Stimulated activated CD8-positive, alpha-beta memory T cell treated with anti-CD3 and anti-CD28 coated beads, Interleukin-2, amount 100 ng/mL, for 1 hour (primary cell): ENCODE measurements at regions not wholly inside any gene's neighbourhood (a gene's known extent, or its start where the extent isn't known, plus 50 kb on each side); places are given as distances from the start of the nearest gene placed in this dataset.
"Not testable (repeated sequence)": the region's sequence is repeated elsewhere in the genome, so short reads cannot be mapped to it uniquely, and the experiment has no call there.

ENCODE experiments used
- DNase-seq, 2 donors: peaks; one replicate each; pipeline ENCODE4 v3.0.0-alpha.2; 2020; ENCODE audit warnings: low read depth in 2 of 2

DNA sequence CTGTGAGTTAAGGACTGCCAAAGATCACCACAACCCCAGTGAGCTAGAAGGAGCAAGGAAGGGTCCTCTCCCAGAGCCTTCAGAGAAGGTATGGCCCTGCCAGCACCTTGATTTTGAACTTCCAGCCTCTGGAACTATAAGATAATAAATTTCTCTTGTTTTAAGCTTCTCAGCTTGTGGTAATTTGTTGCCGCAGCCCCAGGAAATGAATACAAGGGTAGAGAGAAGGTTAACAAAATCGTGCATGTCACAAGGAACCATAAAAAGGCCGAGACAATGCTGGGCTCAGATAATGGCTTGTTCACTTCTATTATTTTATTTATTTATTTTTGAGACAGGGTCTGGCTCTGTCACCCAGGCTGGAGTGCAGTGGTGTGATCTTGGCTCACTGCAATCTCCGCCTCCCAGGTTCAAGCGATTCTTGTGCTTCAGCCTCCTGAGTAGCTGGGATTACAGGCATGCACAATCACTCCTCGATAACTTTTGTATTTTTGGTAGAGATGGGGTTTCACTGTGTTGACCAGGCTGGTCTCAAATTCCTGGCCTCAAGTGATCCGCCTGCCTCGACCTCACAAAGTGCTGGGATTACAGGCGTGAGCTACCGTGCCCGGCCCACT lies 71.5 kb downstream of the WSB1 start:
- DNase-seq = not testable (repeated sequence)

DNA sequence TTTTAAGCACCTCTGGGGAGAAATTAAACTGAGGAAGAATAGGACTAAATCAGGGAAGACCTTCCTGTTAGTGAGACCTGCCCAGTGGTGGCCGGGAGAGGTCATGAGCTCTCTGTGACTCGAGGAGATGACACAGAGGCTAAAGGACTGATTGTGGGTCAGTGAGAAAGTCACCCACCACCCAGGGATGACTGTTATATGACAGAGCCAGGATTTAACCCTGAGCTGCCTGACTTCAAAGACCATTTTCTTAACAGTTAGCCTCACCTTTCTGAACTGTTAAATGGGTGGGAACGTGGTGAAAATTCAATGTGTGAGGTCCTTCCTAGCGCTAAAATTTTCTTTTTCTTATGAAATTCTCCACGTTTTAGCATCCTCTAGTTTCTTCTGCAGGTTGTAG lies 72.5 kb downstream of the WSB1 start:
- DNase-seq = no peak

GRCh38 chr17:27367121-27367981 lies 73.4 kb downstream of the WSB1 start:
- no peak for DNase-seq

DNA sequence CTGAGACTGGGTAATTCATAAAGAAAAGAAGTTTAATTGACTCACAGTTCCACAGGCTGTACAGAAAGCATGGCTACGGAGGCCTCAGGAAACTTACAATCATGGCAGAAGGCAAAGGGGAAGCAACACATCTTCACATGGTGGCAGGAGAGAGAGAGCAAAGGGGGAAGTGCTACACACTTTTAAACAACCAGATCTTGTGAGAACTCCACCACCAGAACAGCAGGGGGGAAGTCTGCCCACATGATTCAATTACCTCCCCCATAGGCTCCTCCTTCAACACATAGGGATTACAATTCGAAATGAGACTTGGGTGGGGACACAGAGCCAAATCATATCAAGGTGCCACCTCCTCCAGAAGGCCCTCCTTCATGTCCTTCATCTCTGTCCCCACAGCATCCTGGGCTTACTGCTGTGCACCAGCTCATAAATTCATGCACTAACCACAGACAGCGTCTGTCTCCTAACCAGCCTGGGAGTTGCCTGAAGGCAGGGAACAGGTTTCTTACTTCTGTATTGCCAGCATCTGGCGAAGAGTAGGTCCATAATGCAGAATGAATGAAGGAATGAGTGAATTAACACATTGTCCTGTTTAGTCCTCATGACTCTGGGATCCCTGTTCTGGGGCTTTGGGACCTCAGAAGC lies 74.4 kb downstream of the WSB1 start:
- no peak for DNase-seq

- DNase-seq = no peak
Observed at GRCh38 chr17:27368980-27369379, 75.1 kb downstream of the WSB1 start.

DNA sequence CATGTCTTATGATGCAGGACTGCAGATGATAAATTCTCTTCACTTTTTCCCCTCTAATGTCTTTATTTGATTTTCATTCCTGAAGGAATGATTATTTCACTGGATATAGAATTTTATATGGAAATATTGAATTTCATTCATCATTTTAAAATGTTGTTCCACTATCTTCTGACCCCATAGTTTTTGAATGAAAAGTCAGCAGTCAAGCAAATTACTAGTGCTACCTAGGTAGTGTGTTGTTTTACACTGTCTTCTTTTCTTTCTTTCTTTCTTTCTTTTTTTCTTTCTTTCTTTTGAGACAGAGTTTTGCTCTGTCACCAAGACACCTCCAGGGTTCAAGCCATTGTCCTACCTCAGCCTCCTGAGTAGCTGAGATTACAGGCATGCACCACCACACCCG lies 76.9 kb downstream of the WSB1 start:
- DNase-seq = no peak

DNA sequence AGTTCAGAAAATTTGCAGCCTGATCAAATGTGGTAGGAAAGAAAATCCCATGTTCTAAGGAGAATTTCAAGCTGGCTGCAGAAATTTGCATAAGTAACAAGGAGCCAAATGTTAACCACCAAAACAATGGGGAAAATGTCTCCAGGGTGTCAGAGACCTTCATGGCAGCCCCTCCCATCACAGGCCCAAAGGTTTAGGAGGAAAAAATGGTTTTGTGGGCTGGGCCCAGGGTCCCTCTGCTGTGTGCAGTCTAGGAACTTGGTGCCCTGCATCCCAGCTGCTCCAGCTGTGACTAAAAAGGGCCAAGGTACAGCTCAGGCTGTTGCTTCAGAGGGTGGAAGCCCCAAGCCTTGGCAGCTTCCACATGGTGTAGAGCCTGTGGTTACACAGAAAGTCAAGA lies 79.8 kb downstream of the WSB1 start:
- not testable (repeated sequence) for DNase-seq

- no peak for DNase-seq
Observed at GRCh38 chr17:27376637-27377547, 79.4 kb upstream of the KSR1 start.

DNA sequence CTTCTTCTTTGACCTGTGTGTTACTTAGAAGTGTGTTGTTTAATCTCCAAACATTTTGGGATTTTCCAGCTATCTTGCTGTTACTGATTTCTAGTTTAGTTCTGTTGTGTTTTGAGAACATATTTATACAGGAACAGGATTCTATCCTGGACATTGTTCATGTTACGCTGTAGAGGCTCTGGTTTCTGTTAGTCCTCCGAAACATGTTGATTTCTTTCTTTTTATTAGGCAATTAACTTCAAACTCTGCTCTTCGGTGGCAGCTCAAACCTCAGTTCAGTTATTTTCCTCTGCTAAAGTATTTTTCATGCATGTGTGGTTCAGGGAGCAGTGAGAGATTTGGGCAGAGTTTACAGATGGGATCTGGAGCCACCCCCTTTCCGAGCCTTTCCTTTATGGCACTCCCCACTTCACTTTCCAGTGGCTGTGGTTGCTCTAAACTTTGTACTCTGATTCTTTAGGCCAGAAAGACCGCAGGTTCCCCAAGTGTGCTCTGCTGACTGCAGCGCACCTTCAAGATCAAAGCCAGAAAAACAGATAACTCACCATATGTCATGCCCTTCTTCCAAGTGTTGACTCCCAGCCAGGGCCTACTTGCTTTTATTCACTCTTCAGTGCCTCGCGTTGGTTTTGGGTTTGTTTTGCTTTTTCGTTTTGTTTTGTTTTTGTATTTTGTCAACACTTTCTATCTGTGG lies 77.6 kb upstream of the KSR1 start:
- no peak for DNase-seq

GRCh38 chr17:27379888-27380533 lies 76.2 kb upstream of the KSR1 start:
- no peak for DNase-seq

- DNase-seq = no peak
Observed at GRCh38 chr17:27380551-27380950, 75.7 kb upstream of the KSR1 start.

- DNase-seq = peak; percentile 44 to 55
Observed at GRCh38 chr17:27381007-27381501, 75.2 kb upstream of the KSR1 start.

DNA sequence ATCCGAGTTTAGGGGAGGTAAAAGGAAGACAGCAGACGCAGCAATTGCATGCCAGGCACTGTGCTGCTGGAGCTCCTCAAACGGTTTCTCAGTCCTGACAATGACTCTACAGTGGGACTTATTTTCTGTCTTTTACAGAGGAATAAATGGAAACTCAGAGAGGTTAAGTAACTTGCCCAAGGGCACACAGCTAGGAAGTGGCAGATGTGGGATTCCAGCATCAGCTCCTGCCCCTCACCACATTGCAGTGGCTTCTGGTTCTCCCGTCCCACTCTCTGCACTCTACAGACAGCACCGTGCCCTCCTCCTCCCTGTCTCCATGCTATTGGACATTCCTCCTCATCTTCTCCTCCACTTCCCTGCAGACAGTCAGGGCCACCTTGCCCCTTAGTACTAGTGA lies 74.2 kb upstream of the KSR1 start:
- DNase-seq = no peak

GRCh38 chr17:27384261-27384701 lies 72.0 kb upstream of the KSR1 start:
- DNase-seq = no peak

- DNase-seq = no peak
Observed at GRCh38 chr17:27384726-27385125, 71.5 kb upstream of the KSR1 start.

DNA sequence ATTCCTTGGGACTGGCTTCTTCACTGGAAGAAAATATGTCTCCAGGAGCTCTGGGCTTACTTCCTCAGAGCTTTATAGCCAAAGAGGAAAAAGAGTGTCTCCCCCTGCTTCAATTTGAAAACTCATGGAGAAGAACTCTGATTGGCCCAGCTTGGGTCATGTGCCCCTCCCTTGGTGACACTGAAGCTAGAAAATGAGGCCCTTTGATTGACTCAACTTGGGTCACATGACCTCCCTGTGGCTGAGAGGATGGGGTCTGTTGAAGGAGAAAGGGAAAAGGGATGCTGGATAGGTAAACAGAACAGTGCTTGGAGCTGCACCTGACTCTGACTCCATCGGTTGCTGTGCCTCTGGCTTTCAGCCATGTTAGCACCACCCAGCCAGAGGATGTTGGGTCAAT lies 70.6 kb upstream of the KSR1 start:
- no peak for DNase-seq

DNA sequence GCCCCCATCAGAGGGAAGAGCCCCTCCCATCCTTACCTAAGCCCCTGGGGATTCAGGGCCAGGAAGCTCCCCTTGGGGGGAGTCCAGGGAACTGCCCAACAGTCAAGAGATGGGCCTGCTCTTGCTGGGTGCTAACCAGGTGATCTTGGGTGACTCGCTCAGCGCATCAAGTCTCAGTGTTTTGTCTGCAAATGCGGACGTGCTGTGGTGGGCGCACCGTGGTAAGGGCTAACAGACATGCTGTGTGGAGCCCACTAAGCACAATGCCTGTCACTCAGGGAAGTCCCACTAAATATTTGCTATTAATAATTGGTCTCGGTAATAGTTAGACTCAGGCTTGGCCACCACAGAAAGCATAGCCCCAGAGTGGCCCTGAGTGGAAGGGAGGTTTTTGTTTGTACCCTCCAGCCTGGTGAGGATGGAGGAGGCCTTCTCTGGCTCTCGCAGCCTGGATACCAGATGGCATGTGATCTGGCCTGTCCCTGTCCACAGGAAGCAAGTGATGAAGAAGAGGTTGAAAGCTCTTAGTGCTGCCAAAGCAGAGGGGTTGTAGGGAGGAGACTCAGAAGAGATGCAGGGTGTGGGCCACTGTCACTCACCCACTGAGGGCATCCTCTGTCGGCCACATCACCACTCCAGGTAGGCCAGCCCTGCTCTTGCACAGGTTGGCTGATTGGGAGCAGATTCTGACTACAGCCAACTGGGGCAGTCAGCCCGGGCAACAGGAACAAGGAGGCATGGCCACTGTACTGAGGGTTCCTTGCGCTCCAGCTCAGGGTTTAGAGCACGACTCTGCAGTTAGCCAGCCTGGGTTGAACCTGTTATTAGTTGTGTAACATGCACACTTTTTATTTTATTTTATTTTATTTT lies 69.8 kb upstream of the KSR1 start:
- DNase-seq = no peak

DNA sequence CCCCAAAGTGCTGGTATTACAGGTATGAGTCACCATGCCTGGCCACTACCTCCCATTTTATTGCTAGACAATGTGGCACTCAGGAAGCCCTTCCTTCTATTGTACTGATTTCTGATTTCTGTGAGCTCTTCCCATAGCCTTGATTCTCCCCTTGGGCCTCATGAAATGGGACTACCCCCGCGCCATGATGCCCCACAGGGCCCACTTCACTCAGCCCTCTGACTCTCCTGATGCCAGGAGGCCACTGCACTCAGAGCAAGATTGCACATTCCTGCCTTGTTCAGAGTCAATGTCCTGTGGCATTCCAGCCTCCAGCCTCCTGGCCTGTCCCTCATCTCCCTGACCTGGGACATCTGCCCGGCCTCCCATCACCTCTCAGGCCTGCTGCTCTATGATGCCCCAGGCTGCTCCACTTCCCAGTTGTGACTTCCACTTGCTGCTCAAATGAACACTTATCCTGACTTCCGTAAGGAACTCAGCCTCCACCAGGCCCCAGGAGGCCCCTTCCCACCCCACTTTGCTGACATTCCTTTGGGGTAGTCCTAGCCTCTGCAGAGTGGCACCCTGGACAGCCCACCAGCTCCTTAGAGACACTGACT lies 66.6 kb upstream of the KSR1 start:
- DNase-seq = no peak

DNA sequence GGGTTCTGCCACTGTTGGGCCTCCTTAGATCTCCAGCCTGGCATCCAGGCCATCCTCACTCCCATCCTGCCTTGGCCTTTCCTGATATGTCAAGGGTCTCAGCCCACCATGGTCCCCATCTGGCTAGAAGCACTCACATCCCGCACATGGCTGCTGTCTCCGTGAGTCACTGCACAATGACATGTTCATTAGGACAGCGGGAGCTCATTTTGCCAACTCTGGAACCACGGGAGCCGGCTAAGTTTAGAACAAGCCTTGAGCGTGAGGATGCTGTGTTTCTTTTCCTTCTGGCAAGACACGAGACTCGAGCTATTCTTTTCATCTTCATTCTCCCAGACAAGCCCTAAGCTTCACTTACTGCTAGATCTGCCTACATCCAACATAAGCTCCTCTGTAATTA lies 65.7 kb upstream of the KSR1 start:
- DNase-seq = no peak
